GM12878 (cell line): ENCODE measurements at regions not wholly inside any gene's neighbourhood (a gene's known extent, or its start where the extent isn't known, plus 50 kb on each side); places are given as distances from the start of the nearest gene placed in this dataset.

Experiments used
- PAX5 ChIP-seq: IDR thresholded peaks from 2 replicates; pipeline ENCODE4 v1.6.1; 2011; ENCODE audit warnings: low read depth, low read length, borderline replicate concordance
- TF ChIP-seq, protein P1 (sequence below), 3 experiments: IDR thresholded peaks in 2 of 3; conservative IDR thresholded peaks in 1 of 3; 2 replicates each; pipeline ENCODE4 v1.5.1; 2011; ENCODE audit warnings: low read depth in 3 of 3, low read length in 3 of 3, mild to moderate bottlenecking in 3 of 3, control low read depth in 2 of 3, moderate library complexity in 2 of 3, inconsistent platforms in 1 of 3, mixed read lengths in 1 of 3; ENCODE audit not compliant: control insufficient read depth in 2 of 3, insufficient read depth in 1 of 3; ENCODE audit errors: extremely low read depth in 1 of 3

DNA sequence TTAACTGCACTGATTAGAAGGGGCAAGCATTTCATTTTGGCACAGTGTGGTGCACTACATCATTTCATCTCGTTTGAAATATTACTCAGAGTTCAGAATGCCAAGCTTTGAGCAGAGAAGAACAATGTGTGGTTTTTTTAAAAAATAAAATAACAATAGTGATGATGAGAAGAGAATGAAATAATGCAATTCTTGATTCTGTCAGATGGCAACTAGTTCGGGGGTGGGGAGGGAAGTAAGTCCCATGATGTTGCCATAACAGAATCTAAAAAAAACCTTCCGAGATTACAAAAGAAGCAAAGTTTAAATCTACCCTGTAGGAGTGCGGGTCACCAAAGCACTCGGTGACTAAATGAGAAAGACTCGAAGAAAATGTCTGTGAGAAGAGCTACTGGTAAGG is 490.4 kb downstream of the NR4A2 start:
- no peak for TF ChIP-seq PAX5
- TF ChIP-seq, protein P1, sequence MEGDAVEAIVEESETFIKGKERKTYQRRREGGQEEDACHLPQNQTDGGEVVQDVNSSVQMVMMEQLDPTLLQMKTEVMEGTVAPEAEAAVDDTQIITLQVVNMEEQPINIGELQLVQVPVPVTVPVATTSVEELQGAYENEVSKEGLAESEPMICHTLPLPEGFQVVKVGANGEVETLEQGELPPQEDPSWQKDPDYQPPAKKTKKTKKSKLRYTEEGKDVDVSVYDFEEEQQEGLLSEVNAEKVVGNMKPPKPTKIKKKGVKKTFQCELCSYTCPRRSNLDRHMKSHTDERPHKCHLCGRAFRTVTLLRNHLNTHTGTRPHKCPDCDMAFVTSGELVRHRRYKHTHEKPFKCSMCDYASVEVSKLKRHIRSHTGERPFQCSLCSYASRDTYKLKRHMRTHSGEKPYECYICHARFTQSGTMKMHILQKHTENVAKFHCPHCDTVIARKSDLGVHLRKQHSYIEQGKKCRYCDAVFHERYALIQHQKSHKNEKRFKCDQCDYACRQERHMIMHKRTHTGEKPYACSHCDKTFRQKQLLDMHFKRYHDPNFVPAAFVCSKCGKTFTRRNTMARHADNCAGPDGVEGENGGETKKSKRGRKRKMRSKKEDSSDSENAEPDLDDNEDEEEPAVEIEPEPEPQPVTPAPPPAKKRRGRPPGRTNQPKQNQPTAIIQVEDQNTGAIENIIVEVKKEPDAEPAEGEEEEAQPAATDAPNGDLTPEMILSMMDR (IDR thresholded peaks at IDR 0.05 in 2 of 3, conservative IDR thresholded peaks at IDR 0.05 in 1 of 3; ENCODE audit: control insufficient read depth in 2 of 3, extremely low read depth in 1 of 3, insufficient read depth in 1 of 3, low read depth in 3 of 3, low read length in 3 of 3) = no peak
